Type B pancreatic cell (in vitro differentiated cells): ENCODE measurements at regions not wholly inside any gene's neighbourhood (a gene's known extent, or its start where the extent isn't known, plus 50 kb on each side); places are given as distances from the start of the nearest gene placed in this dataset.
"Not testable (repeated sequence)": the region's sequence is repeated elsewhere in the genome, so short reads cannot be mapped to it uniquely, and the experiment has no call there.

Source experiments
- DNase-seq: peaks from one replicate; pipeline ENCODE4 v3.0.0; 2021; ENCODE audit warnings: mixed read lengths; ENCODE audit not compliant: unreplicated experiment; ENCODE audit errors: extremely low spot score
- H3K27ac Mint-ChIP-seq: 2 replicates; pipeline ENCODE4 v1.8.0; 2021; ENCODE audit warnings: mild to moderate bottlenecking, mixed read lengths
- H3K27me3 Mint-ChIP-seq: 2 replicates; pipeline ENCODE4 v1.8.0; 2021; ENCODE audit warnings: mixed read lengths
- H3K36me3 Mint-ChIP-seq: 2 replicates; pipeline ENCODE4 v1.8.0; 2021; ENCODE audit warnings: mixed read lengths
- H3K4me1 Mint-ChIP-seq: one replicate; pipeline ENCODE4 v1.8.0; 2021; ENCODE audit warnings: mixed read lengths; ENCODE audit not compliant: unreplicated experiment
- H3K4me3 Mint-ChIP-seq: 2 replicates; pipeline ENCODE4 v1.8.0; 2021; ENCODE audit warnings: mild to moderate bottlenecking, mixed read lengths
- H3K9me3 Mint-ChIP-seq: 2 replicates; pipeline ENCODE4 v1.8.0; 2021; ENCODE audit warnings: mixed read lengths
- CTCF ChIP-seq: fragments of 200-600 bp; sonication (generic); conservative IDR thresholded peaks from 2 replicates; pipeline ENCODE4 v1.5.0; 2021; ENCODE audit warnings: antibody characterized with exemption, mild to moderate bottlenecking

GRCh38 chr2:138079976-138080375 lies 115.7 kb downstream of the HNMT start:
- DNase-seq: no peak
- Mint-ChIP-seq H3K36me3 (no peaks in the 10 kb centered on the region), H3K27ac (no peak overlapping the region), H3K4me1 (no peaks in the 10 kb centered on the region), H3K9me3 (no peaks in the 10 kb centered on the region), H3K27me3 (no peaks in the 10 kb centered on the region), H3K4me3 (no peak overlapping the region)
- TF ChIP-seq CTCF: no peak

GRCh38 chr2:138081225-138082073 lies 117.2 kb downstream of the HNMT start:
- no peaks in the 10 kb centered on the region for H3K36me3 Mint-ChIP-seq
- peaks cover 1% of the 10 kb centered on the region for H3K4me1 Mint-ChIP-seq
- no peak overlapping the region for H3K27ac Mint-ChIP-seq
- no peak for DNase-seq
- H3K4me3 Mint-ChIP-seq: no peak overlapping the region
- no peak for TF ChIP-seq CTCF
- no peaks in the 10 kb centered on the region for H3K9me3 Mint-ChIP-seq
- no peaks in the 10 kb centered on the region for H3K27me3 Mint-ChIP-seq

DNA sequence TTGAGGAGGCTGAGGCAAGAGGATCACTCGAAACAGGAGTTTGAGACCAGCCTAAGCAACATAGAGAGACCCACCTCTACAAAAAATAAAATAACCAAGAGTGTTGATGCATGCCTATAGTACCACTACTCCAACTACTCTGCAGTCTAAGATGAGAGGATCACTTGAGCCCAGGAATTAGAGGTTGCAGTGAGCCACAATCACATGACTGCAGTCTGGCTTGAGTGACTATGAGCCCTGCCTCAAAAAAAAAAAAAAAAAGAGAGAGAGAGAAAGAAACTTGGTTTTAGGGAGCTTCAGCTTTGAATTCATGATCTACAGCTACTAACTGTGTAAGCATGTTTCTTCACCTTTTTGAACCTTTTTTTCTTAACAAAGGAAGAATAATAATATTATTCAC lies 119.9 kb downstream of the HNMT start:
- no peak for TF ChIP-seq CTCF
- H3K4me1 Mint-ChIP-seq: peaks cover 15% of the 10 kb centered on the region
- DNase-seq: no peak
- H3K27me3 Mint-ChIP-seq: no peaks in the 10 kb centered on the region
- H3K36me3 Mint-ChIP-seq: no peaks in the 10 kb centered on the region
- H3K9me3 Mint-ChIP-seq: no peaks in the 10 kb centered on the region
- no peak overlapping the region for H3K4me3 Mint-ChIP-seq
- no peak overlapping the region for H3K27ac Mint-ChIP-seq

- not testable (repeated sequence) for H3K36me3 Mint-ChIP-seq, H3K9me3 Mint-ChIP-seq
- peaks cover 15% of the 10 kb centered on the region for H3K4me1 Mint-ChIP-seq
Measured at GRCh38 chr2:138085441-138085840, 121.2 kb downstream of the HNMT start.

DNA sequence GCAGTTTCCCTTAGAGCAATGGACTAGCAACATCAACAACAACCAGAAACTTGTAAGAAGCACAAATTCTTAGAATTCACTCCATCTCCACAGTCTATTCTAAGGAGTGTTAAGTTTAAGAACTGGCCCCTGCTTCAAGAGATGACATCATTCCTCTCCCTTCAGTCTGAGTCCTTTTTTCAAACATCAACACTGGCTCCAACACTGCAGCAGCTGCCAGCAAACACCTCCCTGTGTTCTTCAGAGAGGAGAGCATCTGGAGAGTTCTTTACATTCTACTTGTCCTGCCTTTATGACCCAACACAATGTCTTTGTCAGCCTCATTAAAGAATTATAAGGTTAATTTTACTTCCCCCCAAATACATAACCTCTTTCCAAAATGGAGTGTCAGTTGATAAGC lies 122.3 kb downstream of the HNMT start:
- Mint-ChIP-seq H3K4me1 (peaks cover 15% of the 10 kb centered on the region), H3K27me3 (no peaks in the 10 kb centered on the region), H3K4me3 (no peak overlapping the region), H3K27ac (no peak overlapping the region), H3K9me3 (no peaks in the 10 kb centered on the region), H3K36me3 (no peaks in the 10 kb centered on the region)
- DNase-seq: no peak
- no peak for TF ChIP-seq CTCF

More at GRCh38 chr2:138085441-138085840, 121.2 kb downstream of the HNMT start:
- H3K27ac Mint-ChIP-seq, H3K4me3 Mint-ChIP-seq, H3K27me3 Mint-ChIP-seq, DNase-seq: not testable (repeated sequence)

DNA sequence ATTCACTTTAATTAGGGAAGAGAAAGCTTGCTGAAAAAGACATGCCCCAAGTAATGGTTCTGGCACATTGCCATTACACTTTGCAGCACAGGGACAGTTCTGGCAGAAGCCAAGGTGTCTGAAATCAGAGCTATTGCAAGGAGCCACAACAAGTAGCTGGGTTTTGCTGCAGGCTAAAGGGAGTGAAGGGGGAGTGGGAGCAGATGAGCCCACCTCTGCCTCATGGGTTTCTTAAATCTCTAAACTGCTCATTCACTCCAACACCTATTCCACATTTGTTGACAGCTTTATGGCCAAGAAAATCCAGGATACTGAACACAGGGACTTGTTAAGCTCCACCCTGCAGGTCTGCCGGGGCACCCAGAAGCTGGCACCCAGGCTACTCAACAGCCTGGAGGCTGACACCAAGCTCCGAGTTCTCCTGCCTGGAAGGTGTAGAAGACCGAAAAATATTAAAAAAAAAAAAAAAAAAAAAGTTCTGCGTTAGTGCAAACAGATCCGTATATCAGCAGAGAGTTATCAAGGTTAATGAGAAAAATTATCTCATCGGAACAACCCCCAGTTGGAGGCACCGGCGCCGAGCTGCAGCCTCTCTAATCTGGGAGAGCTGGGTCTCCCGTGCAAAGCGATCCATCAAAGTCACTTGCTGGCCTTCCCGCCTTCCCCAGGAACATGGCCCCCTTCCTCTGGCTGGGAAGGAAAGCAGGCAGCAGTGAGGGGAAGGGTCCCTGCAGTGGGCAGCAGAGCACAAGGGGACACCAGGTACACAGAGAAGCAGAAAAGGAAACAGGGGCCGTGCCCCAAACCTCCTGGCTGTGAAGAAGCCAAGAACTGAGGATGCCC lies 123.7 kb downstream of the HNMT start:
- Mint-ChIP-seq H3K27me3 (no peaks in the 10 kb centered on the region), H3K36me3 (no peaks in the 10 kb centered on the region)
- no peak for TF ChIP-seq CTCF

More for the DNA sequence above, 123.7 kb downstream of the HNMT start:
- Mint-ChIP-seq H3K27ac (no peak overlapping the region), H3K4me3 (no peak overlapping the region), H3K4me1 (peaks cover 15% of the 10 kb centered on the region), H3K9me3 (no peaks in the 10 kb centered on the region)
- DNase-seq: no peak
